HG03108 (cell line): ENCODE measurements at regions not wholly inside any gene's neighbourhood (a gene's known extent, or its start where the extent isn't known, plus 50 kb on each side); places are given as distances from the start of the nearest gene placed in this dataset.
"Not testable (repeated sequence)": the region's sequence is repeated elsewhere in the genome, so short reads cannot be mapped to it uniquely, and the experiment has no call there.

ENCODE experiments used
- ATAC-seq: cut with Tn5 transposase; IDR thresholded peaks from one replicate; pipeline ENCODE4 v1.9.1; 2021; ENCODE audit warnings: moderate library complexity; ENCODE audit not compliant: unreplicated experiment

DNA sequence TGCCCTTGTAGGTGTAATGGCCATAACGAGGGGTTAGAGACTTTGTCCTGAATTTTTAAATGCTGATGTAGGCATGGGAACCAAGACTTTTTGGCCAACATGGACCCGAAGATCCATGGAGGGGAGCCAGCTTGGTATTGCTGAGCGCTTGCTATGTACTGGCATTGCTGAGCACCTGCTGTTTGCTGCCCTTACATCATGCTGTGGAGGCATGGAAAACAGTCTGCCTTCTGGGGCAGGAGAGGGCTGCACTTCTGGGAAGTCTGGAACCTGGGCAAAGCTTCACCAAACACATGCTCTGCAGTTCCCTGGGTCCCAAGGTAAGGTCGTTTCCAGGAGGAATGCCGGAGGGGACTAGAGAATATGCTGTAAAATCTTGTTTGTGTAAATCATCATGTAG lies 86.3 kb upstream of the CNIH3 start:
- ATAC-seq = no peak

DNA sequence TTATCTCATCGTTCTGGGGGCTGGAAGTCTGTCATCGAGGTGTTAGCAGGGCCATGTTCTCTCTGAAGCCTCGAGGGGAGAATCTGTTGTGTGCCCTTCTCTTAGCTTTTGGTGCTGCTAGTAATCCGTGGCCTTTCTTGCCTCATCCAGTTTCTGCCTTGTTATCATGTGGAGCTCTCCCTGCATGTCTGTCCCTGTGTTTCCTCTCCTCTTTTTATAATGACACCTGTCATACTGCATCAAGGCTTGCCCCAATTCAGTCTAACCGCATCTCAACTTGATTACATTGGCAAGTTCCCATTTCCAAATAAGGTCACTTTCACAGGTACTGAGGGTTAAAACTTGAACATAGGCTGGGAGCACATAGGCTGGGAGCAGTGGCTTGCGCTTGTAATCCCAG lies 82.6 kb upstream of the CNIH3 start:
- no peak for ATAC-seq

DNA sequence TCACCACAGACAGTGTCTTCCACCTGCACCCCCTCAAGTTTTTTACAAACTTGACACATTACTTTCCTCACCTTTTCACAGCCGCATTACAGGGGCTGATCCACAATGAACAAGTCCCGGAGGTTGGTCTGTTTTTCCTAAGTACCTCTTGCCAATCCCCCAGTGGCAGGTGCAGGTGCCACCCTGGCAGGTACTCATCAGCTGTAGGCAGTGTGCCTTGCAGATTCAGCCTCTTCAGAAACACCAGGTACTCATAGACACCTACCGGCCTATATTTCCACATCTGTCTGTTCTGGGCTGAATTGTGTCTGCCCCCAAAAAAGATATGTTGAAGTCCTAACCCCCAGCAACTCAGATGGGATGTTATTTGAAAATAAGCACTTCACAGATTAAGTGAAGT lies 81.4 kb upstream of the CNIH3 start:
- ATAC-seq = no peak

DNA sequence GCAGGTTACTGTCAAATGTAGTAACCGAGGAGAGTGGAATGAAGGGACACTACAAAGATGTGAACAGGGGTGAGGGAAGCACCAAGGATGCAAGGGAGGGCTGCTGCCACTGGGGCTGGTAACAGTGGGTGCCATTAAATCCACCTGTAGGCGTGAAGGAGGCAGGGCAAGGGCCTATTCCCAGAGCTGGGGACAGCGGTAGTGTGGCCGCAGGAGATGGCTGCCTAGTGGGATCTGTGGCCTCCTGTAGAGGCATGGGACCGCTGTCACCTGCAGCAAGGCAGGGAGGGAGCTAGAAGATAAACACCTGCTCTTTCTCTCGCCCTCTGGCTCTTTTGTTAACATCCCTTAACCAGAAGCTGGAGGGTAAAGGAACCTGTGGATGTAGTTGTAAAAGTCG lies 80.5 kb upstream of the CNIH3 start:
- ATAC-seq = no peak

DNA sequence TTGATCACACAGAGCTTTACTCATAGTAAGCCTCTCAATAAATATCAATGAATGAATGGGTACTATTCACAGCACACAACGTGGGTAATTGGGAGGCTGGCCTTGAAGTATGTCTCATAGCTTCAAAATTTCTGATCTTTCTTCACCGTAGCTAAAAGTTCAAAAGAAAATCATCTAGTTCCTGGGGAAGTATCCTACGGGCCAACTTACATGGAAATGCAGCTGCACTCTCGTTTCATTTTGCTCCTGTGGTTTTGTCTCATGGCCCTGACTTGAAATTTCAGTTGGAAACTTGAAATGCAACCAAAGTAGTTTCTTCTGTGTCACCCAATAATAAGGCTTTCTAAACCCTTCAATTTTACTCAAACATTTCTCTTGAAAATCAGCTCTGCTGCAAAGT lies 76.1 kb upstream of the CNIH3 start:
- ATAC-seq = no peak

DNA sequence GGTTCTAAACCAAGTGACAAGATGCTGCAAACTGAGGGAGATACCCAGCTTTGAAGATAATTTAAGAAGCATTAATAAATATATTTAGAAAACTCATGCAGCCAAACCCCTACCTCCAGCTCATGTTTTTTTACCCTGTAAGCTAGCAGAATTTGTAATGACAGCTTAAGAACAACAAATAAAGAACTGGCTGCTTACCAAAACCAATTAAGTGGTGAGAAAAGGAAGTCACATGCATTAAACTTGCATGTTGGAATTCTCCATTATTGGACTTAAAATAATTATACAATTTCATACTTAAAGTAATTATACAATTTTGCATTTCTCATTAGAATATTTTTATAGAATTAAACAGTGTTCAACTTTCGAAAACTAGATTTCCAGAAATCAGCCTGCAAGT lies 75.6 kb upstream of the CNIH3 start:
- ATAC-seq = no peak

DNA sequence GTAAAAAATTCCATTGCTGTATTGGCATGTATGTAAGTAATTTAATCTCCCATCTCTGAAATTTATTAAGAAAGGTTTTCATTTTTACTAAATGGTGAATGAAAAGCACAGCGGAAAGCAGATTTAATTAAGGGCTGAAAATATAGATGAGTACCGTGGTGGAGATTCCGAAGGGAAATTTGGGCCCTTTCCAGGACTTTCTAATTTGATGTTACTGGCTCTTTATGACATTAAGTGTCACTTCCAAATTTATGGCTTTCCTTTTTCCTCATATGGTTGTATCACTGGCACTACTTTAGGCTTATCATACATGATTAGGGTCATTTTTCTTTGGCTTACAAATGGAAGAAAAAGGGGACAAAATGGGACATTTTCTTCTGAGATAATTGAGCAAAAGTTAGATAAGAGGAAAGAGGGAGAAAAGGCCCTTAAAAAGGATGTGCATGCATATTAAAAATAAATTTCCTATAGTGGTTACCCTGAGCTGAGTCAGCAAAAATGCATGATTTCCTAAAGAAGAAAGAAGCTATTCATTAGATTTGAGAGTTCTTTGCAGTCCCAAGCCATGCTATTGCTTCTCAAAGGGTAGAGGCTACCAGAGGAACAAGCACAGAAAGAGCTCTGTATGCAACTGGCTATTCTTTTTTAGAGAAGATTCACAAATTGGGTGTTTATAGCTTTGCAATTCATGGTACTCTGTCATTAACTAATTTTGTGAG lies 74.9 kb upstream of the CNIH3 start:
- no peak for ATAC-seq

DNA sequence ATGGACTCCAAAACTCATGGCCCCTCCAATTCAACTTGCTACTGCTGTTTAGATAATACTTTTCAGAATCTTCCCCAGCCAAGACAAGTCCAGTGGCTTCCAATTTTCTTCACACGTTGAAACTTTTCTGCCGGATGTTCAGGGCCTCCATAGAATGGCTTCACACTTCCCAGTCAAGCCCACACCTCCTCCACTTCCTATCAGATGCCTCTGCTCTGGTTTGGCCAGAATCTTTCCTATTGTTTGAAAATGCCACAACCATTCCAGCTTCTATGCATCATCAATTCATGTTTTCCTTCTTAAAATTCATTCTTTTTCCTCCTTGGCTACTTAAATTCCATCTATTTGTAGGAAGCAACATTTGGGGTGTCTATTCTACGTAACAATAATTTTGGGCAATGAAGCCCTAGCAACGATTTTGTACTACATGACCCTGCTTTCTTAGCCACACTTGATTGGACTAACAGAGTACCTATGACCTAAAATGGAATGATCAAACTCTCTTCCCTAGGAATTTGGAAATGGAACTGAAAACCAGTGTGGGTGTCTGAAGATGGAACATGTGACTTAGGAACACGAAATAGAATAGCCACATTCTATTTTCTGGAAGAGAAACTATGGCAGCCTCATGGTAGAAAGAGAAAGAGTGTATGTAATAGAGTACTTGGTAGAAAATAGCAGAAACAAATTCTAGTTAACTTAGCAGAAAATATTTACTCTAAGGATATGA lies 74.1 kb upstream of the CNIH3 start:
- ATAC-seq = no peak

DNA sequence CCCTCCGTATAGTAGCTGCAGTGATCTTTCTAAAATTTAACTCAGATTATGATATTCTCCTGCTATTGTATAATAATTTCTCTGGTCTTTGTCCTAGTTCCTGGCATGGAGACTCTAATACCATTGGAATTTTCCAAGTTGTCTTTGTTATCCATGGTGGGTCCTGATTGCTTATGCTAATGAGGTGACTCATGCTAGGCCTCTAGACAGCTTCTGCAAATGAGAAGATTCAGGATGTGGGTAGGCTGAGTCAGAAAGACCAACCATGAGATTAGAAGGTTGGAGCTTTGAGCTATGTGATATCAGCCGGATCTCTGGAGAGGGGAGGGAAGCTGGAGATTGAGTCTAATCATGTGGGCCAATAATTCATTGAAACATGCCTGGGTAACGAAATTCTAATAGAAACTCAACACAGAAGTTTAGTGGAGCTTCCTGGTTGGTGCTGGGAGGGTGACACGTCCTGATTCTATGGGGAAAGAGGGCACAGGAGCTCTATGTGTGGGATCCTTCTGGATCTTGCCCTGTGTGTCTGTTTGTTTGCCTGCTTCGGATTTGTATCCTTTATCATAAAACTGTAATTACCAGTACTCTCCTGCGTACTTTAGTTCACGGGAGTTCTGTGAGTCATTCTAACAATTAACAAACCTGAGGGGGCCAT lies 73.2 kb upstream of the CNIH3 start:
- ATAC-seq = no peak

DNA sequence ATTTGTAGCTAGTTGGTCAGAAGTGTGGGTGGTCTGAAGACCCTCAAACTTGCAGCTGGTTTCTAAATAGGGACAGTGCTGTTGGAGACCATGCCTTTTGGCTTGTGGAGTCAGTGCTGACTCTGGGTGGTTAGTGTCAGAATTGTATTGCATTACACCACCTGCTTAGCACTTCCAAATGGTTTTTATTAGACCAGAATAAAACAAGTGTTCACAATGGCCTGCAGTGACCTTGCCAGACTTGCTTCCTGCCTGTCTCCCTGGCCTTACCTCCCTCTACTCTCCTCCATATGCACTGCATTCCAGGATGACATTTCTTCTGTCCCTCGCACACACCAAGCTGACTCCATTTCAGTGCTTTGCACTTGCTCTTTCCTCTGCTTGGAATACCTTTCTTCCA lies 72.7 kb upstream of the CNIH3 start:
- no peak for ATAC-seq

DNA sequence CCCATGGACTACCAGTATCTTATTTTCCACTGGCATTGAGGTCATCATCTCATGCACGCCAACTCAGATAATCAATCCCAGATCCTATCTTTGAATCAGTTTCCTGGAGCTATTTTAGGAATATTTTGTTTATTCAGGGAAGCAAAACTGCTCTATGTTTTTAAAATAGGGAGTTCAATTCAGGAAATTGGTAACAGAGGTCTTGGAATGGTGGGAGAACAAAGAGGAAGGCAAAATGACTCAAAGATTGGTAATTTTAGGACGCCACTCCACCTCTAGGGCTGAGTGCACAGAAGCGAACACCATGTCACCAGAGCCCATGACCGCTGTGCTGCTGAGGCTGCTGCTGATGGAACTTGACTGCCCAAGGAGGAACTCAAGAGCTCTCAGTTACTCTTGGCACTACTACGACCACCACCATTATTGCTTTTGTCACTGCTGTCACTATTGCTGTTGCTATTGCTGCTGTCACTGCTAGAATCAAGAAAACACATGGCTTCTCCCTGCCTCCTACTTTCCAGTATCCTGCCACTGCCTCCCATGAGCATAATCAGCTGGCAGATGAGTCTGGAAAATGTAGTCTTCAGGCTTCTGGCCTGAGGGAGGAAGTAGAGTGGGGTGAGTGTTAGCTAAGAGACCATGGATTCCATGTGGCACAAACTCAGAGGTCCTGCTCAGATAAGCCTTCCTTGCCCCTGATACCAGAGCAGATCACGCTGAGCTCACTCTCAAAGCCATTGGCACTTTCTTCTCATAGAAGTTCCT lies 71.6 kb upstream of the CNIH3 start:
- ATAC-seq = no peak

DNA sequence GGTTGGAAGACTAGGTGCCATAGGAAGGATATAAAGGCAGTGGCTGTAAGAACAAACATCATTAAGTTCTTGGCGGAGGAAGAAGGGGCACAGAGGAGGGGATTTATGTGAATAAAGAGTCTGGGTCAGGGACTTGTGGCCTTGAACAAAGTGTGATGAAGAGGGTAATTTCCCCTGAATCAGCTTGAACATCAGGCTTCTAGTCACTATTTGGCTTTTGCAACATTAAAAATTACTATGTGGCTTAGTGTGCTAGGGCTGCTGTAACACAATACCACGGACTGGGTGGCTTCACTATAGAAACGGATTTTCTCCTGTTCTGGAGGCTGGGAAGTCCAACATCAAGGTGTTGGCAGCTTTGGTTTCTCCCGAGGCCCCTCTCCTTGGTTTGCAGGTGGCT lies 70.5 kb upstream of the CNIH3 start:
- ATAC-seq = no peak

DNA sequence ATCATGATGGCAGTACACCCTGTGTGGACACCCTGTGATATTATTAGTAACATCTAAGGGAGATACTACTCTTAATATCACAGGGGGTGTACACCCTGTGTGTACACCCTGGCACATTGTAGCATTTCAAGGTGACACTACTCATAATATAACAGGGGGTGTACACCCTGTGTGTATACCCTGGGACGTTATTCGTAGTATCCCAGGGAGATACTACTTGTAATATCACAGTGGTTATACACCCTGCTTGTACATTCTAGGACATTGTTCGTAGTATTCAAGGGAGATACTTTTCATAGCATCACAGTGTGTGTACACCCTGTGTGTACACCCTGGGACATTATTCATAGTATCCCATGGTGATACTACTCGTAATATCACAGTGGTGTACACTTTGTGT lies 67.4 kb upstream of the CNIH3 start:
- ATAC-seq = no peak

DNA sequence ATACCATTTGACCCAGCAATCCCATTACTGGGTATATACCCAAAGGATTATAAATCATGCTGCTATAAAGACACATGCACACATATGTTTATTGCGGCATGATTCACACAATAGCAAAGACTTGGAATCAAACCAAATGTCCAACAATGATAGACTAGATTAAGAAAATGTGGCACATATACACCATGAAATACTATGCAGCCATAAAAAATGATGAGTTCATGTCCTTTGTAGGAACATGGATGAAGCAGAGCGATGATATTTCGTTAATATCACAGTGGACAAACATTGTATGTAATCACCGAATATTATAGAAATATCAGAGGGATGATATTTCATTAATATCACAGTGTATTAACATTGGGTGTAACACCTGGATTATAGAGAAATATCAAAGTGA lies 64.9 kb upstream of the CNIH3 start:
- ATAC-seq = not testable (repeated sequence)

DNA sequence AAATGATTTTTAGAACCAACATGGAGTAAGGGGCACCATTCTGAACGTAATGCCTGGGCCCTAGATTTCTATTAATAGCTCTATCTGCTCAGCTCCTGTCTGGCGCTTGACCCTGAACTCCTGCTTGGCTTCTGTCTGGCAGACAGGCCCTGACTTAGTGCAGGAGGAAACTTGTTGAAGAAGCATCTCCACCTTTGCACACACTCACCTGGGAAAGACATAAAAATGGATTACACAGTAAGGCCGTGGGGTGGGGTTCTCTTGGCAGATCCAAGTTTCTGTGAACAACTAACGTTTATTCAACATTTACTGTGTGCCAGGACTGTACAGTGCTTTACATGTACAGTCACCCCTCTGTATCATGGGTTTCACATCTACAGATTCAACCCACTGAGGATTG lies 62.1 kb upstream of the CNIH3 start:
- no peak for ATAC-seq

DNA sequence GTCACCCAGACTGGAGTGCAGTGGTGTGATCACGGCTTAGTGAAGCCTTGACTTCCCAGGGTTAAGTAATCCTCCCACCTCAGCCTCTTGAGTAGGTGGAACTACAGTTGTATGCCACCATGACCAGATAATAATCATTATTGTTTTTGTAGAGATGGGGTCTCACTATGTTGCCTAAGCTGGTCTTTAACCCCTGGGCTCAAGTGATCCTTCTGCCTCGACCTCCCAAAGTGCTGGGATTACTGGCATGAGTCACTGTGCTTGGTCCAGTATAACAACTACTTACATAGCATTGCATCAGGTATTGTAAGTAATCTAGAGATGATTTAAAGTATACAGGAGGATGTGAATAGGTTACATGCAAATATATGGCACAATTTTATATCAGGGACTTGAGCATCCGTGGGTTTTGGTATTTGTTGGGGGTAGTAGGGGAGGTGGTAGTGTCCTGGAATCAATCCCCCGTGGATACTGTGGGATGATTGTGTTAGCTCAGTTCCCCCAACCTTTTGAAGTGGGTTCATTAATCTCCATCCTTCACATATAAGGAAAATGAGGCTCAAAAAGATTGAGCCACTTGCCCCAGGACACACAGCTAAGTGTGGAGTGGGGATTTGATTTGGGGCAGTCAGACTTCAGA lies 61.4 kb upstream of the CNIH3 start:
- no peak for ATAC-seq

DNA sequence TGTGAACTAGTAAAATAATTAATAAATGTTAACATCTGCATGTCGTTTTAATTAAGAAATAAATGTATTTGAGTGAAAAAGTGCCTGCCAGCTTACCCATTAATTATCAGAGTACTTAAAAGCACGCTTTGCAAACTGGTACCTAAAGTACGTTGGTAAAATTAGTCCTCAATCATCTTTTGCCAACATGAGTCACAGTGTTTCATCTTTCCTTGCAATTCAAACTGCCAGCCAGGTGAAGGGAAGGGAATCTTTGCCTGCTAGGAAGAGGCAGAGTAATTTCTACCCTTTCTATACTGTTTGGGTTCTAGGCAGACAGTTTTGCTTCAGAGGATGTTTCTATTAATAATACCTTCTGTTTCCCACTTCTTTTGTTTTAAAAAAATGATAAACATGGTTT lies 57.2 kb upstream of the CNIH3 start:
- ATAC-seq = no peak

DNA sequence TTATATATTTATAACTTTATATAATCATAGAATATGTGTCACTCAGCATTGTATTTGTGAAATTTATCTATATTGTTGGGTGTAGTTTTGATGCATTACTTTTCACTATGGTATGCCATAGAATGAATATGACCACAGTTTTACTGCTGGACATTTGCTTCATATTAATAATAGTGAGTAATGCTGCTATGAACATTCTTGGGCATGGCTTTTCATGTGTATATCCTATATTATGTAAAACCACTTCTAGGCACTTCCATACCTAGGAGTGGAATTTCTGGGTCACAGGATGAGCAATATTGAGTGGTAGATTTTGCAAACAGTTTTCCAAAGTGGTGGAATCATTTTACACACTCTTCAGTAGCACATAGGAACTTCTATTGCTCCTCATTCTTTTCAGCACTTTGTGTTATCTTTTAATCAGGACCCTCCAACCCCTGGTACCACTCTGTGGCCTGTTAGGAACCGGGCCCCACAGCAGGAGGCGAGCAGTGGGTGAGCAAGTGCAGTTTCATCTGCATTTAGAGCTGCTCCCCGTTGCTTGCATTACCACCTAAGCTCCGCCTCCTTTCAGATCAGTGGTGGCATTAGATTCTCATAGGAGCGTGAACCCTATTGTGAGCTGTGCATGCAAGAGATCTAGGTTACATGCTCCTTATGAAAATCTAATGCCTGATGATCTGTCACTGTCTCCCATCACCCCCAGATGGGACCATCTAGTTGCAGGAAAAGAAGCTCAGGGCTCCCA lies 56.0 kb upstream of the CNIH3 start:
- ATAC-seq = no peak

DNA sequence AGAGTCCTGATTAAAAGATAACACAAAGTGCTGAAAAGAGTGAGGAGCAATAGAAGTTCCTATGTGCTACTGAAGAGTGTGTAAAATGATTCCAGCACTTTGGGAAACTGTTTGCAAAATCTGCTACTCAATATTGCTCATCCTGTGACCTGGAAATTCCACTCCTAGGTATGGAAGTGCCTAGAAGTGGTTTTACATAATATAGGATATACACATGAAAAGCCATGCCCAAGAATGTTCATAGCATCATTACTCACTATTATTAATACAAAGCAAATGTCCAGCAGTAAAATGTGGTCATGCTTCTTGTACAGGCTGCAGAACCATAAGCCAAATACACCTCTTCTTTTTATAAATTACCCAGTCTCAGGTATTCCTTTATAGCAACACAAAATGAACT lies 53.2 kb upstream of the CNIH3 start:
- ATAC-seq = not testable (repeated sequence)

DNA sequence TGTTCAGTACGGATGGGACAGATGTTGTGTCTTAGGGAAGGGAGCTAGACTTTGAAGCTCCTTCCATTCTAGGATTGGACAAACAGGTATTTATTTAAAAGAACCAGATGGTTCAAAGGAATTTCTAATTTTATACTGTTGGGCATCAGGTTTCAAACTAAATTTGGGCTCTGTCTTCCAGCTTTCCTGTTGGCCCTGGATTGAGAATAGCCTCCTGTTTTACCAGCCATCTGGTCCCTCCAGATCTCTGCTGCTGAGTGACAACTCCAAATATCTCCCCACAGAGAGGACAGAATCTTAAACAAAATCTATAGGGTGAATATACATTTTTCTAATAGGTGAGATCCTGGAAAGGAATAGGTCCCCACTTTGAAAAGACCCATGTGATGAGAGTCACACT lies 52.5 kb upstream of the CNIH3 start:
- ATAC-seq = no peak
